C4-2B (cell line): ENCODE measurements at regions not wholly inside any gene's neighbourhood (a gene's known extent, or its start where the extent isn't known, plus 50 kb on each side); places are given as distances from the start of the nearest gene placed in this dataset.

ENCODE experiments used
- H3K27ac ChIP-seq: fragments of 450-650 bp; 2 replicates; pipeline ENCODE4 v1.5.1; 2017
- CTCF ChIP-seq: fragments of 450-650 bp; conservative IDR thresholded peaks from 2 replicates; pipeline ENCODE4 v1.5.1; 2017; ENCODE audit warnings: mild to moderate bottlenecking
- ZFX ChIP-seq: fragments of 450-650 bp; IDR thresholded peaks from 2 replicates; pipeline ENCODE4 v1.6.1; 2017

- TF ChIP-seq ZFX (no peak), CTCF (no peak)
- no peak overlapping the region for H3K27ac ChIP-seq
Observed at GRCh38 chr6:33858804-33859505, 55.2 kb upstream of the MLN start.

GRCh38 chr6:33857932-33858475 lies 54.2 kb upstream of the MLN start:
- H3K27ac ChIP-seq: no peak overlapping the region
- TF ChIP-seq ZFX (no peak), CTCF (no peak)

DNA sequence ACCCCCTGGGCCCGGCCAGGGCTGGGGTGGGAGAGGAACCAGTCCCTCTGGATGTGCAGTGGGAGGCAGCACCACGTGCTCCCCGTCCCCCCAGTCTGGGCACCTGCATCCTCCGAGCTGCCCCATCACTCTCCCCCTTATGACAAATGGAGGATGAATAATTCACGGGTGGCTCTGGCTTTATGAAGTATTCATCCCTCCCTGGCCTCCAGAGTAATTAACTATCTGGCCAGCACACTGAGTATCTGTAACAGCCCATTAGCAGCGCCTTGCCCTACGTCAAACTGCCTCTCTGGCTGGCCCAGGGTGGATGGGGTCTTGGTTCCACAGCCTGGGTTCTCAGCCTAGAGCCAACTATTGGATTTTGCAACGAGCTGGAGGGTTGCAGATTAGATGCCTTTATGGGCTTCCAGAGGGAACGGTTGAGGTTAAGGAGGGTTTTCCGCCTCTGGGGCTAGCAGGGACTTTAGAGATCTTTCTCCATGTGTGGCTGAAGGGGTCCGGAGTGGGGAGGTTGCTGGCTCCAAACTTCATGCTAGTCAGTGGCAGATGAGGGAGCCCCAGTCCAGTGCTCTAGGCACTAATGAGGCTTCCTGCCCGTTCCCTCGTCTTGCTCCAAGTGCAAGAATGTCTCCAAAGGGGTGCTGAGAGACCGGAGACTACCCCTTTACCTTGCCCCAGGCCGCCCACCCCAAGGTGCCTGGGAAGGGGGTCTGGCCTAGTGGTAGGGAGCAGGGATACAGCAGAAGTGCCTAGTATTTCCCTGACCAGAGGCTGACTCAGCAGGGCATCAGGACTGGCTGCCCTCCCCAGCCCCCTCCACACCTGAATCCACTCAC lies 53.5 kb upstream of the MLN start:
- TF ChIP-seq CTCF: no peak
- TF ChIP-seq ZFX: no peak

DNA sequence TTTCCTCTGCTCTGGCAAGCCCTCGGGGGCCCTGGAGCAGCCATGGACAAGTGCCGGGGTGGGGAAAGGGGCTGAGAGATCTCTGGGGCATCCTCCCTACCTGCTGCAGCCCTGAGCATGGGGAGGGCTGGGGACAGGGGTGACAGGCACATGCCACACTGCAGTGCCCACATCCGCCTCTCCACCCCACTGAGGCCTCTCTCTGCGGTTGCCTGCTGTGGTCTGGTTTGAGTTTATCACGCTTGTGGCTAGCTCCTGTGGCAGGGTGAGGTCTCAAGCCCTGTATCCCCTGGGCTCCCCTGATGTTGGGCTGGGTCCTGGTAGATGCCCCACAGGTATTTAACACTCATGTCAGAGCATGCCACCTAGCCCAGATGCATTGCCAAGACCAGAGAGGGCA lies 52.9 kb upstream of the MLN start:
- TF ChIP-seq ZFX (no peak), CTCF (no peak)

More for the DNA sequence above, 53.5 kb upstream of the MLN start:
- H3K27ac ChIP-seq: no peak overlapping the region

GRCh38 chr6:33856031-33856590 lies 52.3 kb upstream of the MLN start:
- H3K27ac ChIP-seq: no peak overlapping the region
- TF ChIP-seq ZFX (no peak), CTCF (no peak)

More for the DNA sequence above, 52.9 kb upstream of the MLN start:
- no peak overlapping the region for H3K27ac ChIP-seq

- H3K27ac ChIP-seq: no peak overlapping the region
- no peak for TF ChIP-seq CTCF
- no peak for TF ChIP-seq ZFX
Observed at GRCh38 chr6:33854572-33855030, 50.8 kb upstream of the MLN start.

DNA sequence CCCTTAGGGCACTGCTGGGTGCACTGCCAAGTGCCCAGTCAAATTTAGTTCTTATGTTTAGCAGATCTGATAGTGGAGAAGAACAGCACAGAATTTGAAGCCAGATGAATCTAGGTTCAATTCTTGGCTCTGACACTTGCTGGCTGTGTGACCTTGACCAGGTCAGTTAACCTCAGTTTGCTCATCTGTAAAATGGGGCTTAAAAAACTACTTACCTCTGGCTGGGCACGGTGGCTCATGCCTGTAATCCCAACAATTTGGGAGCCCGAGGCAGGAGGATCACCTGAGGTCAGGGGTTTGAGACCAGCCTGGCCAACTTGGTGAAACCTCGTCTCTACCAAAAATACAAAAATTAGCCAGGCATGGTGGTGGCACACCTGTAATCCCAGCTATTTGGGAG lies 49.9 kb upstream of the MLN start:
- no peak overlapping the region for H3K27ac ChIP-seq
- TF ChIP-seq ZFX (no peak), CTCF (no peak)
